ENCODE measurements at regions not wholly inside any gene's neighbourhood (a gene's known extent, or its start where the extent isn't known, plus 50 kb on each side); places are given as distances from the start of the nearest gene placed in this dataset.
A peak's percentile ranks its signal among the peaks of the same experiment; 100 is the strongest.

DNA sequence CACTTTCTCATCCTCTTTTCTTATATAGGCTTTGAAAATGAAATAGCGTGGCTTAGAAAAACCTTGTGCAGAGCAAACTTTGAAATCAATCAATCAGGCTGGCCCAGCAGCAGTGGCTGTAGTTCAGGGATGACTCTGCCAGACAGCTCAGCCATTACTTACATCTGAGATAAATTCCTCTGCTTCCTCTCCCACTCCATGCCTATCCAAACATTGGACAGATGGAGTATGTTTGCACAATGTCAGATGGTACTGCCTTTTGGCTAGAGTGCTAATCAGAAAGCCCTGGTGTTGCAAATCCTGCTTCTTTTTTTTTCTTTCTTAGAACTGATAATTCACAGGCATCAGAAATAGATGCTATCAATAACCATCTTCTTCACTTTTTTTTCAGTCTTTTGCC lies 1065.1 kb downstream of the AGBL1 start:
- Histone ChIP-seq H3K4me1 (ENCODE audit: control insufficient read depth, insufficient read depth, low read length) (no peaks in the 10 kb centered on the region), H4K20me1 (ENCODE audit: insufficient read depth, low read length) (no peaks in the 10 kb centered on the region), H3K27me3 (ENCODE audit: control insufficient read depth, insufficient read depth, low read length) (no peaks in the 10 kb centered on the region), H3K79me1 (ENCODE audit: low read depth in 1 of 2, low read length in 2 of 2) (no peaks in the 10 kb centered on the region), H3K4me3 (ENCODE audit: insufficient read depth, low read depth, low read length) (no peak overlapping the region), H2AK5ac (ENCODE audit: low read depth, low read length) (no peak overlapping the region), H3K27ac (ENCODE audit: insufficient read depth, low read length) (no peak overlapping the region), H2BK15ac (ENCODE audit: low read depth, low read length) (no peak overlapping the region), H2BK5ac (ENCODE audit: low read depth, low read length, poor library complexity, severe bottlenecking) (no peak overlapping the region), H3K4me2 (ENCODE audit: low read depth, low read length) (no peak overlapping the region), H4K8ac (ENCODE audit: low read depth in 2 of 2, low read length in 2 of 2) (no peak overlapping the region), H3K18ac (ENCODE audit: low read depth, low read length) (no peak overlapping the region), H3K14ac (replicated peaks; ENCODE audit: low read depth, low read length) (no peak overlapping the region), H4K5ac (ENCODE audit: low read depth, low read length) (no peak overlapping the region), H3K4ac (ENCODE audit: low read depth, low read length) (no peak overlapping the region), H3K9ac (ENCODE audit: low read depth, low read length) (no peak overlapping the region), H3K9me3 (ENCODE audit: control insufficient read depth, insufficient read depth, low read length) (peaks cover 7% of the 10 kb centered on the region), H3K9me1 (ENCODE audit: insufficient read depth, low read length) (no peaks in the 10 kb centered on the region), H4K91ac (ENCODE audit: insufficient read depth, low read depth, low read length) (no peak overlapping the region), H3K36me3 (ENCODE audit: control insufficient read depth, insufficient read depth, low read length) (no peaks in the 10 kb centered on the region), H2BK20ac (ENCODE audit: low read depth, low read length) (no peak overlapping the region), H2AFZ (replicated peaks; ENCODE audit: low read length, poor library complexity) (no peak overlapping the region), H3K23ac (ENCODE audit: low read depth, low read length) (no peak overlapping the region), H2AK9ac (replicated peaks; ENCODE audit: low read depth, low read length, poor library complexity) (no peak overlapping the region), H2BK120ac (ENCODE audit: low read depth, low read length) (no peak overlapping the region), H3K56ac (ENCODE audit: extremely low read depth, insufficient read depth, low read length) (no peak overlapping the region)
- ATAC-seq (ENCODE audit: low read depth) (no peak), DNase-seq (peak; percentile 36)
- CTCF ChIA-PET, result no interaction called here
- POLR2A ChIA-PET (ENCODE audit: unreplicated experiment), result no interaction called here
- in situ Hi-C loops (cut with MboI; ENCODE audit: low sequenced_read_pairs), result no loop called here
- no CpG with 5 or more reads among the region's 1 CpG for WGBS, 2 experiments (ENCODE audit: extremely low coverage in 2 of 2, insufficient read length in 1 of 2)
- no peak for TF ChIP-seq MAFK (IDR thresholded peaks at IDR 0.05; ENCODE audit: low read depth, low read length)
- TF ChIP-seq, protein P1, sequence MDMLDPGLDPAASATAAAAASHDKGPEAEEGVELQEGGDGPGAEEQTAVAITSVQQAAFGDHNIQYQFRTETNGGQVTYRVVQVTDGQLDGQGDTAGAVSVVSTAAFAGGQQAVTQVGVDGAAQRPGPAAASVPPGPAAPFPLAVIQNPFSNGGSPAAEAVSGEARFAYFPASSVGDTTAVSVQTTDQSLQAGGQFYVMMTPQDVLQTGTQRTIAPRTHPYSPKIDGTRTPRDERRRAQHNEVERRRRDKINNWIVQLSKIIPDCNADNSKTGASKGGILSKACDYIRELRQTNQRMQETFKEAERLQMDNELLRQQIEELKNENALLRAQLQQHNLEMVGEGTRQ (IDR thresholded peaks at IDR 0.05; ENCODE audit: low read depth, low read length), result no peak
- TF ChIP-seq SMC3 (IDR thresholded peaks at IDR 0.05; ENCODE audit: low read depth, low read length), result no peak
- TF ChIP-seq BHLHE40 (IDR thresholded peaks at IDR 0.05; ENCODE audit: low read depth, low read length), result no peak
- no peak for TF ChIP-seq FOS (IDR thresholded peaks at IDR 0.05; ENCODE audit: low read depth, low read length)
- BruUV-seq (replicated peaks), result no TSS peak
- intact Hi-C loops (cut with micrococcal nuclease), result no loop called here
- dilution Hi-C loops (cut with HindIII; ENCODE audit: low sequenced_read_pairs, unreplicated experiment), result no loop called here
